HG03432 (cell line): ENCODE measurements at regions not wholly inside any gene's neighbourhood (a gene's known extent, or its start where the extent isn't known, plus 50 kb on each side); places are given as distances from the start of the nearest gene placed in this dataset.
"Not testable (repeated sequence)": the region's sequence is repeated elsewhere in the genome, so short reads cannot be mapped to it uniquely, and the experiment has no call there.

ENCODE experiments used
- ATAC-seq: cut with Tn5 transposase; IDR thresholded peaks from one replicate; pipeline ENCODE4 v1.9.1; 2021; ENCODE audit warnings: mild to moderate bottlenecking, moderate library complexity; ENCODE audit not compliant: unreplicated experiment

GRCh38 chr7:113176836-113177235, 58.5 kb upstream of the SMIM30 start:
- ATAC-seq = no peak

DNA sequence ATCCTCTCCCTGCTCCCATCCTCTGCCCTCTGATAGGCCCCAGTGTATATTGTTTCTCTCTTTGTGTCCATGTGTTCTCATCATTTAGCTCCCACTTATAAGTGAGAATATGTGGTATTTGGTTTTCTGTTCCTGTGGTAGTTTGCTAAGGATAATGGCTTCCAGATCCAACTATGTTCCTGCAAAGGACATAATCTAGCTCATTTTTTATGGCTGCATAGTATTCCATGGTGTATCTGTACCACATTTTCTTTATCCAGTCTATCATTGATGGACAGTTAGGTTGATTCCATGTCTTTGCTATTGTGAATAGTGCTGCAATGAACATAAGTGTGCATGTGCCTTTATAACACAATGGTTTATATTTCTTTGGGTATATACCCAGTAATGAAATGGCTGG, 57.8 kb upstream of the SMIM30 start:
- not testable (repeated sequence) for ATAC-seq

- ATAC-seq = no peak
Observed at GRCh38 chr7:113175525-113176104, 57.3 kb upstream of the SMIM30 start.

GRCh38 chr7:113172726-113173125, 54.4 kb upstream of the SMIM30 start:
- no peak for ATAC-seq

- no peak for ATAC-seq
Observed at GRCh38 chr7:113170591-113170990, 52.2 kb upstream of the SMIM30 start.
